Stomach (tissue), 8 donors: ENCODE measurements at regions not wholly inside any gene's neighbourhood (a gene's known extent, or its start where the extent isn't known, plus 50 kb on each side); places are given as distances from the start of the nearest gene placed in this dataset.

Experiments
- DNase-seq, 2 donors: peaks; one replicate each; pipeline versions ENCODE4 v3.0.0 to v3.0.0-alpha.2; 2013 to 2019
- H3K27ac ChIP-seq, 5 donors: fragments of 200-600 bp in 4 of 5; sonication (generic) in 4 of 5; one replicate each; pipeline ENCODE4 v1.5.1; 2013 to 2019; ENCODE audit warnings: mild to moderate bottlenecking in 1 of 5, moderate library complexity in 1 of 5
- H3K27me3 ChIP-seq, 3 donors: fragments of 200-600 bp; sonication (generic); one replicate each; pipeline ENCODE4 v1.5.1; 2017 to 2019; ENCODE audit warnings: mixed run types in 1 of 3
- H3K36me3 ChIP-seq, 4 donors: fragments of 200-600 bp; sonication (generic); 1 replicate in 3 of 4; 2 replicates in 1 of 4; pipeline ENCODE4 v1.5.1; 2016 to 2019
- H3K4me1 ChIP-seq, 4 donors: fragments of 200-600 bp; sonication (generic); one replicate each; pipeline ENCODE4 v1.5.1; 2016 to 2019
- H3K4me3 ChIP-seq, 4 donors: fragments of 200-600 bp; sonication (generic) in 3 of 4; one replicate each; pipeline ENCODE4 v1.5.1; 2016 to 2019; ENCODE audit warnings: mild to moderate bottlenecking in 1 of 4
- H3K9me3 ChIP-seq, 4 donors: fragments of 200-600 bp; sonication (generic); one replicate each; pipeline ENCODE4 v1.5.1; 2016 to 2019
- EP300 ChIP-seq: sonication (generic); formaldehyde crosslinking; IDR thresholded peaks from one replicate; pipeline ENCODE4 v1.6.1; 2017; ENCODE audit warnings: antibody characterized with exemption
- POLR2A ChIP-seq, 4 donors: fragments of 450-650 bp; IDR thresholded peaks; one replicate each; pipeline ENCODE4 v1.6.1; 2016; ENCODE audit warnings: antibody characterized with exemption in 4 of 4, control low read depth in 2 of 4, mild to moderate bottlenecking in 1 of 4, moderate library complexity in 1 of 4
- POLR2AphosphoS5 ChIP-seq, 3 donors: sonication (generic); formaldehyde crosslinking; IDR thresholded peaks; one replicate each; pipeline ENCODE4 v1.6.1; 2016; ENCODE audit warnings: antibody characterized with exemption in 3 of 3
- WGBS, 5 donors: extraction: QIAGEN DNeasy Blood & Tissue Kit in 3 of 5; methylation state at CpG; one replicate each; pipeline versions ENCODE4 v1.1.5 to v1.1.7; 2013 to 2018; 5-methylcytosine and 5-hydroxymethylcytosine counted together
- intact Hi-C: fragments of 100-400 bp; cut with DNase I; formaldehyde crosslinking; loops from one replicate; pipeline ENCODE4 v1.15.1; 2023; ENCODE audit warnings: low total_unique reads
- TF ChIP-seq, protein P1 (sequence below), 7 experiments: fragments of 450-650 bp in 4 of 7; fragments of 200-600 bp in 3 of 7; sonication (generic) in 3 of 7; IDR thresholded peaks; one replicate each; pipeline ENCODE4 v1.5.1; 2016 to 2019; ENCODE audit warnings: antibody characterized with exemption in 7 of 7, control low read depth in 2 of 7, mild to moderate bottlenecking in 1 of 7
- donor health status: healthy with polysubstance abuse.
- donor health status: Bipolar disorder and iron deficiency.
- donor health status: healthy.

GRCh38 chr14:35224615-35225014 lies 67.6 kb upstream of the PSMA6 start:
- Histone ChIP-seq H3K9me3 (no peaks in the 10 kb centered on the region), H3K36me3 (no peaks in the 10 kb centered on the region), H3K4me3 (no peak overlapping the region), H3K27me3 (no peaks in the 10 kb centered on the region), H3K4me1 (peaks cover 0 to 12% (median under 1%) of the 10 kb centered on the region in 4 donors), H3K27ac (no peak overlapping the region)
- no peak for DNase-seq
- 59 to 80% (median 65%) methylated on average over 2 of the region's 2 CpGs for WGBS, 5 donors
- intact Hi-C loops, result no loop called here
- TF ChIP-seq POLR2A (IDR thresholded peaks at IDR 0.05) (no peak), POLR2AphosphoS5 (IDR thresholded peaks at IDR 0.05) (no peak), EP300 (no peak)
- TF ChIP-seq, protein P1, sequence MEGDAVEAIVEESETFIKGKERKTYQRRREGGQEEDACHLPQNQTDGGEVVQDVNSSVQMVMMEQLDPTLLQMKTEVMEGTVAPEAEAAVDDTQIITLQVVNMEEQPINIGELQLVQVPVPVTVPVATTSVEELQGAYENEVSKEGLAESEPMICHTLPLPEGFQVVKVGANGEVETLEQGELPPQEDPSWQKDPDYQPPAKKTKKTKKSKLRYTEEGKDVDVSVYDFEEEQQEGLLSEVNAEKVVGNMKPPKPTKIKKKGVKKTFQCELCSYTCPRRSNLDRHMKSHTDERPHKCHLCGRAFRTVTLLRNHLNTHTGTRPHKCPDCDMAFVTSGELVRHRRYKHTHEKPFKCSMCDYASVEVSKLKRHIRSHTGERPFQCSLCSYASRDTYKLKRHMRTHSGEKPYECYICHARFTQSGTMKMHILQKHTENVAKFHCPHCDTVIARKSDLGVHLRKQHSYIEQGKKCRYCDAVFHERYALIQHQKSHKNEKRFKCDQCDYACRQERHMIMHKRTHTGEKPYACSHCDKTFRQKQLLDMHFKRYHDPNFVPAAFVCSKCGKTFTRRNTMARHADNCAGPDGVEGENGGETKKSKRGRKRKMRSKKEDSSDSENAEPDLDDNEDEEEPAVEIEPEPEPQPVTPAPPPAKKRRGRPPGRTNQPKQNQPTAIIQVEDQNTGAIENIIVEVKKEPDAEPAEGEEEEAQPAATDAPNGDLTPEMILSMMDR (IDR thresholded peaks at IDR 0.05), result no peak

- H3K27me3 ChIP-seq, result no peaks in the 10 kb centered on the region
- H3K4me3 ChIP-seq, result no peak overlapping the region
- H3K9me3 ChIP-seq, result no peaks in the 10 kb centered on the region
- no peaks in the 10 kb centered on the region for H3K36me3 ChIP-seq
- 80 to 84% (median 81%) methylated on average over 5 of the region's 5 CpGs for whole genome bisulfite sequencing, 5 donors
- H3K27ac ChIP-seq, result no peak overlapping the region
- TF ChIP-seq, protein P1 (IDR thresholded peaks at IDR 0.05), result peak in 3 of 7 experiments; percentile 14 to 29 (median 20)
- no peak for TF ChIP-seq POLR2AphosphoS5 (IDR thresholded peaks at IDR 0.05)
- DNase-seq, result peak in 1 of 2 donors; percentile 20
- H3K4me1 ChIP-seq, result peaks cover 0 to 14% (median 3%) of the 10 kb centered on the region in 4 donors
- intact Hi-C loops, result no loop called here
Measured at GRCh38 chr14:35229084-35229791, 62.9 kb upstream of the PSMA6 start.

GRCh38 chr14:35229792-35230089 lies 62.4 kb upstream of the PSMA6 start:
- H3K9me3 ChIP-seq, result no peaks in the 10 kb centered on the region
- H3K36me3 ChIP-seq, result no peaks in the 10 kb centered on the region
- TF ChIP-seq EP300 (no peak), POLR2AphosphoS5 (IDR thresholded peaks at IDR 0.05) (no peak), POLR2A (IDR thresholded peaks at IDR 0.05) (no peak)
- TF ChIP-seq, protein P1 (IDR thresholded peaks at IDR 0.05), result peak in 1 of 7 experiments; percentile 2
- no peak overlapping the region for H3K4me3 ChIP-seq
- intact Hi-C loops, result no loop called here
- 23 to 45% (median 42%) methylated on average over 2 of the region's 2 CpGs for WGBS, 5 donors
- no peak for DNase-seq
- no peaks in the 10 kb centered on the region for H3K27me3 ChIP-seq
- no peak overlapping the region for H3K27ac ChIP-seq
- H3K4me1 ChIP-seq, result peaks cover 0 to 12% (median 3%) of the 10 kb centered on the region in 4 donors

DNA sequence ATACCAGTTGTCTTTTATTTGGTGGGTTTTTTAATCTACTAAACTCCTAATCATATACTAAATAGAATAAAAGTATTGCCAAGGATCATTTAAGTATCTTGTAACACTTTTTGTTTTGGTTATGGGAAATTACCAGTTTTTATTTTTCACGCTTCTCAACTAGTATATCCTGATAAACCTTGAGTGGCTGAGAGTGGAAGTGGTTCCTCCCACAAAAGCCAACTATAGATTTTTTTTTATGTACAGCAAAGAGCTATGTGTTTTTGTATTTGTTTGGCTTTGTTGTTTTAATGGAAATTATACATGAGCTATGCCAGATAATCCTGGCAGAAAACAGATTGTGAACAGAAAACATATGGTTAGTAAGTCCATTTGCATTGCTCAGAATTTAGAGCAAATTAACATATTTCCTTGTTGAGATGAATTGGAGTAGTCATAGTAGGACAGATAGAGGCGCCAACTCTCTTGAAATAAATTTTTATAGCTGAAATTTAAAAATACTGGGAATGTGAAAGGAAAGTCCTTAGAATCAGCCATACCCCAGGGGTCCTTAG lies 60.9 kb upstream of the PSMA6 start:
- Histone ChIP-seq H3K27me3 (no peaks in the 10 kb centered on the region), H3K4me3 (no peak overlapping the region), H3K27ac (no peak overlapping the region), H3K36me3 (no peaks in the 10 kb centered on the region), H3K4me1 (peaks cover 0 to 12% (median 3%) of the 10 kb centered on the region in 4 donors), H3K9me3 (no peaks in the 10 kb centered on the region)
- intact Hi-C loops, result no loop called here
- peak in 1 of 2 donors; percentile 46 for DNase-seq
- 44 to 49% (median 47%) methylated on average over 2 of the region's 2 CpGs for WGBS, 5 donors
- TF ChIP-seq POLR2AphosphoS5 (IDR thresholded peaks at IDR 0.05) (no peak), POLR2A (IDR thresholded peaks at IDR 0.05) (no peak)
